ENCODE measurements at regions not wholly inside any gene's neighbourhood (a gene's known extent, or its start where the extent isn't known, plus 50 kb on each side); places are given as distances from the start of the nearest gene placed in this dataset.

- H3K4me1 ChIP-seq (ENCODE audit: control insufficient read depth in 2 of 3, insufficient read depth in 2 of 3, low read depth in 1 of 3, low read length in 3 of 3): peaks cover 0 to 3% (median 0%) of the 10 kb centered on the region in 3 donors
- intact Hi-C loops (cut with DNase I): no loop called here
These were observed 141.6 kb upstream of the SLC45A1 start for GRCh38 chr1:8176279-8176678.

GRCh38 chr1:8174807-8175206 lies 143.1 kb upstream of the SLC45A1 start:
- DNase-seq: no peak

More at GRCh38 chr1:8176279-8176678, 141.6 kb upstream of the SLC45A1 start:
- Histone ChIP-seq H3K27ac (ENCODE audit: low read depth in 2 of 2, low read length in 2 of 2) (no peak overlapping the region), H3K4me3 (ENCODE audit: low read length in 3 of 3) (no peak overlapping the region), H3K9ac (ENCODE audit: low read length in 3 of 3) (no peak overlapping the region), H3K27me3 (ENCODE audit: control insufficient read depth, insufficient read depth, low read length) (no peaks in the 10 kb centered on the region), H3K36me3 (ENCODE audit: control insufficient read depth in 2 of 3, insufficient read depth in 3 of 3, low read length in 3 of 3) (no peaks in the 10 kb centered on the region), H3K9me3 (ENCODE audit: control insufficient read depth in 2 of 3, insufficient read depth in 1 of 3, low read length in 3 of 3) (peaks cover 0 to 7% (median 0%) of the 10 kb centered on the region in 3 donors)
- FAIRE-seq (no peak), DNase-seq (peak in 1 of 5 donors; percentile 4)
- TF ChIP-seq CTCF (IDR thresholded peaks at IDR 0.05; ENCODE audit: borderline replicate concordance, extremely low read depth, insufficient read depth): no peak

GRCh38 chr1:8171751-8172464 lies 145.8 kb upstream of the ERRFI1 start:
- H3K9me3 ChIP-seq (ENCODE audit: control insufficient read depth in 2 of 3, insufficient read depth in 1 of 3, low read length in 3 of 3): no peaks in the 10 kb centered on the region
- DNase-seq (no peak), FAIRE-seq (no peak)
- no peak for TF ChIP-seq CTCF (IDR thresholded peaks at IDR 0.05; ENCODE audit: borderline replicate concordance, extremely low read depth, insufficient read depth)
- H3K4me3 ChIP-seq (ENCODE audit: low read length in 3 of 3): no peak overlapping the region
- H3K27ac ChIP-seq (ENCODE audit: low read depth in 2 of 2, low read length in 2 of 2): no peak overlapping the region
- no peaks in the 10 kb centered on the region for H3K27me3 ChIP-seq (ENCODE audit: control insufficient read depth, insufficient read depth, low read length)
- intact Hi-C loops (cut with DNase I): no loop called here
- no peak overlapping the region for H3K9ac ChIP-seq (ENCODE audit: low read length in 3 of 3)
- no peaks in the 10 kb centered on the region for H3K36me3 ChIP-seq (ENCODE audit: control insufficient read depth in 2 of 3, insufficient read depth in 3 of 3, low read length in 3 of 3)
- H3K4me1 ChIP-seq (ENCODE audit: control insufficient read depth in 2 of 3, insufficient read depth in 2 of 3, low read depth in 1 of 3, low read length in 3 of 3): peaks cover 4 to 17% (median 16%) of the 10 kb centered on the region in 3 donors

More at GRCh38 chr1:8174807-8175206, 143.1 kb upstream of the SLC45A1 start:
- H3K4me3 ChIP-seq (ENCODE audit: low read length in 3 of 3): no peak overlapping the region
- no peaks in the 10 kb centered on the region for H3K36me3 ChIP-seq (ENCODE audit: control insufficient read depth in 2 of 3, insufficient read depth in 3 of 3, low read length in 3 of 3)
- peaks cover 0 to 11% (median 8%) of the 10 kb centered on the region in 3 donors for H3K4me1 ChIP-seq (ENCODE audit: control insufficient read depth in 2 of 3, insufficient read depth in 2 of 3, low read depth in 1 of 3, low read length in 3 of 3)
- no peak overlapping the region for H3K9ac ChIP-seq (ENCODE audit: low read length in 3 of 3)
- peaks cover 0 to 7% (median 0%) of the 10 kb centered on the region in 3 donors for H3K9me3 ChIP-seq (ENCODE audit: control insufficient read depth in 2 of 3, insufficient read depth in 1 of 3, low read length in 3 of 3)
- no peak for FAIRE-seq
- intact Hi-C loops (cut with DNase I): no loop called here
- TF ChIP-seq CTCF (IDR thresholded peaks at IDR 0.05; ENCODE audit: borderline replicate concordance, extremely low read depth, insufficient read depth): no peak
- H3K27me3 ChIP-seq (ENCODE audit: control insufficient read depth, insufficient read depth, low read length): no peaks in the 10 kb centered on the region
- no peak overlapping the region for H3K27ac ChIP-seq (ENCODE audit: low read depth in 2 of 2, low read length in 2 of 2)
